GM18870 (cell line): ENCODE measurements at regions not wholly inside any gene's neighbourhood (a gene's known extent, or its start where the extent isn't known, plus 50 kb on each side); places are given as distances from the start of the nearest gene placed in this dataset.

Experiments
- ATAC-seq: cut with Tn5 transposase; IDR thresholded peaks from one replicate; pipeline ENCODE4 v1.9.1; 2021; ENCODE audit warnings: moderate library complexity; ENCODE audit not compliant: unreplicated experiment

DNA sequence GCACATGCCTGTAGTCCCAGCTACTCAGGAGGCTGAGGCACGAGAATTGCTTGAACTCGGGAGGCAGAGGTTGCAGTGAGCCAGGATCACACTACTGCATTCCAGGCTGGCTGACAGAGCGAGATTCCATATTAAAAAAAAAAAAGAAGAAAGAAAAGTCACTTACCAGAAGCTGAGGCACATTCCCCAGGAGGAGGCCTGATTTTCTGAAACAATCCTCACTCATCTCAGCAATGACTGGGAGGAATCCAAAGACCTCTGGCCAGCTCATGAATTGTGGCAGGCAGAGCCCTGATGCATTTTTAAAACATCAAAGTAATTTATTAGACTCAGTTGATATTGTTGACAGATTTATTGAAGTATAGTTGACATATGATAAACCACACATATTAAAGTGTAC lies 206.3 kb downstream of the FOXO1 start:
- no peak for ATAC-seq

DNA sequence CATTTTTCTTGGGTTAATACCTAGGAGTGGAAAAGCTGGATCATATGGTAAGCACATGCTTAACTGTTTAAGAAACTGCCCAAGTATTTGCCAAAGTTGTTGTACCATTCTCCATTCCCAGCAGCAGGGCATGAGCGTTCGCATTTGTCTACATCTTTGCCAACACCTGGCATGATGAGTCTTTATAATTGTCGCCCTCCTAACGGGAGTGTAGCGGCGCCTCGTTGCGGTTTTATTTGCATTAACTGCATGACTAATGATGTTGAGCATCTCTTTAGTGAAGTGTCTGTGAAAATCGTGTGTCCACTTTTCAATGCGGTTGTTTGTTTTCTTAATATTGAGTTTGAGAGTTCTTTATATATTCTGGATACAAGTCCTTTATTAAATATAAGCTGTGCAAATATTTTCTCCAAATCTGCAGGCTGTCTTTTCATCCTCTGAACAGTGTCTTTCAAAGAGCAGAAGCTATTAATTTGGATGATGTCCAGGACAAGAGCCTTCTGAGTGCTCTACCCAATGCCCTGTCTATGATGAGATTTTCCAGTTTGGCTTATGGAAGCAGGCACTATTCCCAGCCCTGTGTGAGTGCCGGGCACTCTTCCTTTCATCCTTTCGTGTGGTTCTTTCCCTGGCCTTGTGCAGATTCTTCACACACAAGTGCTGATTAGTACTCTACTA lies 202.0 kb downstream of the FOXO1 start:
- no peak for ATAC-seq

GRCh38 chr13:40465015-40465390 lies 201.4 kb downstream of the FOXO1 start:
- ATAC-seq, result no peak

DNA sequence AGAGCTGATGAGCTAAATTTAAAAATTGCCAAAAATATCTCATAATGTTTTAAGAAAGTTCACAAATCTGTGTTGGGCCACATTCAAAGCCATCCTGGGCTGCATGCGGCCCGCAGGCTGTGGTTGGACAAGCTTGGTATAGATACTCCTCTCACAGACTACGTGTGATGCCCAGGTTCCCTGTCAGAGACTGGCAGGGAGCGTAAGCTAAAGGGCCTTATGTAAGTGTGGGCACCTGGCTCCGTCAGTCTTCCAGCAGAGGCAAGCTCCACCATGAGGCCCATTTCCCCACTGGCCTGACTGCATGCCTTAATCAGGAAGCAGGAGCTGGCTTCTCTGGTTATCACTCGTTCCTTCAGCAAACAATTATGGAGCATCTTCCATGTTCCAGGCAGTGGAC lies 200.2 kb downstream of the FOXO1 start:
- no peak for ATAC-seq

- no peak for ATAC-seq
These were observed 198.1 kb downstream of the FOXO1 start for GRCh38 chr13:40468227-40468838.

- no peak for ATAC-seq
These were observed 196.7 kb downstream of the FOXO1 start for GRCh38 chr13:40469581-40470310.

DNA sequence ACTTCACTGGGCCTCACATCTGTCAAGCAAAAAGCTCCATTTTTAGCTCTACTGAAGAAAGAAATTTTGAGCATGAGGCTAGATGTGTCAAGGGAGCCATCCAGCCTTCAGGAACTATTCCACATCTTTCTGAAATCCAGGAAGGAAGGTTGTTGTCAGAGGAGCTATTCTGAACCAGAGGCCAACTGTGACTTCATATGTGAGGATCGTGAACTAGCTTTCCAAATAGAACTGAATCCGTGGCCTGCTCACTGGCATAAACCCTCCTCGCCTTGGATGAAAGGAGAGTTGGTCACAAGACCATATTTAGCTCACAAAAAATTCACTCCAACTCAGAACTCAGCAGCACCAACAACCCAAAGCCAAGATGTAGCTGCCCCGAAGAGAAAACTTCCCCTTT lies 195.8 kb downstream of the FOXO1 start:
- no peak for ATAC-seq

GRCh38 chr13:40471076-40471475 lies 195.4 kb downstream of the FOXO1 start:
- ATAC-seq, result no peak

DNA sequence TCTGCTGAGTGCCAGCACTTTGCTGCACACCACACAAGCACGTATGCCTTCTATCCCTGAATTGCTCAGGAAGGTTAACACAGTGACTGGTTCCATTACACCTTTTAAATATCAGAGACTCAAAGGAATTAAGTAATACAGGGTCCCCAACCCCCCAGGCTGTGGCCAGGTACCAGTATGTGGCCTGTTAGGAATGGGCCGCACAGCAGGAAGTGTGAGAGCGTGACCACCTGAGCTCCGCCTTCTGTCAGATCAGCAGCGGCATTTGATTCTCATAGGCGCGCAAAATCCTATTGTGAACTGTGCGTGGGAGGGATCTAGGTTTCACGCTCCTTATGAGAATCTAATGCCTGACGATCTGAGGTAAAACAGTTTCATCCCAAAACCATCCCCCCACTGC lies 194.5 kb downstream of the FOXO1 start:
- no peak for ATAC-seq

DNA sequence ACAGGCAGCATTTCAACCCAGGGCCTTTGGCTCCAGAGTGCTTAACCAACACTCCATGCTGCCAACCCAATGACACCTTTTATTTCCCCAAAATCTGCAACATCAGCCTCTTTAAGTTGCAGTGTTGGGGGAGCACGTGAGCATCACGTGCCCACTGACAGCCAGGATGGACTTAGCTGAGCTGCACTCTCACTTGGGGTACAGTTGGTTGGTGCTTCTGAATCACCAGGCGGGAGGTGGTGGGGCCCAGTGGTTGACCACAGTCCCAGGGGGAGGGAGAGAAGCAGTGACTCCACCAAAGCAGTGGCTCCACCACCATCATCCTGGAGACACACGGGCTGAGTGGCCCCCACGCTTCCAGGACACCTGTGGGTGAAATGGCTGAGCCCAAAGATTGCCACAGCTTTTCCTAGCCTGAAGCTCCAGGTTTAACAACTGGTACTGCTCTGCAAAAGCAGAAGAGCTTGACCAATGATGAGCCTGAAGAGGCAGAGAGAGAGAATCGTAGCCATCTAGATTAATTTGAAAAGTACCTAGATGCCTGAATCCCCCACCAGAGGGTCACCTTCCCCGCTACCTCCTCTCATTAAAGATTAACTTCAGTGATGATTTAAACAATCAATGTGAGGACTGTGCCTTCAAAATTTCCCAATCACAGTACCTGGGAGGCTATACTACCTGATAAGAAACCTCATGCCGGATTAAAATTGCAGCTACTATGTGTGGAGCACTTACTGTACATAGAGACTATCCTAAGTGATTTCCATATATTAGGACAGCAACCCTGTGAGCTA lies 193.8 kb downstream of the FOXO1 start:
- no peak for ATAC-seq

GRCh38 chr13:40475617-40476016 lies 190.8 kb downstream of the FOXO1 start:
- no peak for ATAC-seq

DNA sequence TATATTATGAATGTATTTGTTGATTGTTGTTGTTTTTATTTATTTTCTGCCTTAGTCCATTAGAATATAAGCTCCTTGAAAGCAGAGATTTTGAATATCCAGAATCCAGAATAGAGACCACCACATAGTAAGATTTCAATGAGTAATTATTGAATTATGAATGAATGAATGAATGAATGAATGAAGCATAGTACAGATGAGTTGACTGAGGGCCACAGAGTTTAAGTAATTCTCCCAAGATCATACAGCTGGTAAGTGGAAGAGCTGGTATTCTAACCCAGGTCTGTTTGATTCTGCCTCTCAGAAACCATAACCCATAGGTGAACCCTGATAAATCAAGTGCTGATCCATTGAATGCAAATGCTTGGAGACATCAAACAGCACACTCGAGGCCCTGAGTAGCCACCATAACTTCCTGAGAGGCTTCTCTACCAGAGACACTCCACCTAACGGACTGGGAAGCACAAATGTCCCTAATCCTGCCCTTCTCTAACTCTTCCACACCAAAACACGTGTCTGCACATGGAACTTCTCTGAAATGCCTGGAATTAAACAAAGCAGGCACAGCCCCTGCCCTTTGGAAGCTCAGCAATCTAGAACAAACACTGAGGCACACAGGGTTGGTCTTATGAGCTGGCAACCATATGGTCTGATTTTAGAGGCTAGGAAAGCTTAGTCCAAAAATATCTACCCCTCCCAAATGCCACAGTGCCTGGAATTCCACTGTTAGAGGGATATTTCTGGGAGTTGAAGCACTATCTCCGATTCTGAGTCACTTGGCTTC lies 190.1 kb downstream of the FOXO1 start:
- no peak for ATAC-seq

DNA sequence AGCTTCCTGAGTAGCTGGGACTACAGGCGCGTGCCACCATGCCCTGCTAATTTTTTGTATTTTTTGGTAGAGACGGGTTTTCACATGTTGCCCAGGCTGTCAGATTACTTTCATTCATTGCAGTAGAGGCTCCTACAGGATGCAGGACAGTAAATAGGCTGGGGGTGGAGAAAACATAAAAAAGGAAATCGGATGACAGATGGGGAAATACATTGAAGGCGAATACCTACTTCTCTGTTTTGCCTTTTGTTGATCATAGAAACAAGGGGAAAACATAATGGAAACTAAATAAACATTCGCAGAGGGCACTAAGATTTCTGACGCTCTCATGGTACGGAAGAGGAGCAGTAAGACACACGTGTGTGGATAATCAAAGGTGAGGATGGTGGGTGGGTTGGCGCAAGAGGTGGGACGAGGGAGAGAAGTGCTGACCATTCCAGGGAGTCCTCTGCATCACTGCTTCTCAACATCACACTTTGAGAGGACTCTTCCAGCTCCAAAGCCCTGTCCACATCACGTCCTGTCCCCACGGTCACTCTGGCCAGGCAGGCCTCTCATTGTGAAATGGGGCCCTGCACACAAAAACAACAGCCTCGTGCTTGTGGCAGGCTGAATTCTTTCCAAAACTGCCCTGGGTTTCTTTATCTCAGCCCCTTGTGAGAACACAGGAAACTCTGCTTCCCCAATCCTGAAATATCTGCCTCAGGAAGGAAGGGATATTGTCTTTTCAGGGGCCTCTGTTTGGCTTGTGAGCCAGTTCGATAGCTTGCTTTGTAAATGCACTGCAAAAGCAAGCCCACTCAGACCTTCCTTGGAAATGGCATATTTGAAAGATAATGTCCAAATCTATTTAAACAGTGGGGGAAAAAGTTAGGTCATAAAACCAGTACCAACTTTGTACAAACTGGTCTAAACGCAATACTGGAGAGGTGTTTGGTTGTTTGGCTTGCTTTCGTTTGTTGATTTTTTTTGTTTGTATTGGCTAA lies 188.5 kb downstream of the FOXO1 start:
- ATAC-seq, result no peak

DNA sequence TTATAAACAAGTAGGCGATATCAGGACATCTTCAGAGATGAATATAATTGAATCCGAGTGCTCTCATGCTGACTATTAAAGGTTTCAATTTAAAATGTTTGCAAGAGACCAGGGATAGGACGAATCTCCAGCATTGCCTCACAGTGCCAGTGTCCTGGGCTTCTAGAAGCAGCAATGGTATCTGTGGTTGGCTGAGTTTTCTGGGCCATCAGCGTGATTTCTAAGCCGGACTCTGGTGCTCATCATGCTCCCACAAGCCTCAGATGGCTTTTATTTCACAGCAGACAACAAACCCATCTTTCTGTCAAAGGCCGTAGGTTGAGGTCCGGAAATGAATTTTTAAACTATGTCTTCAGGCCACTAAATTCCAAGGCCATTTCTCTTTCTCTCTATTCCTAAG lies 187.7 kb downstream of the FOXO1 start:
- no peak for ATAC-seq

- ATAC-seq, result no peak
These were observed 187.1 kb downstream of the FOXO1 start for GRCh38 chr13:40479196-40479845.

DNA sequence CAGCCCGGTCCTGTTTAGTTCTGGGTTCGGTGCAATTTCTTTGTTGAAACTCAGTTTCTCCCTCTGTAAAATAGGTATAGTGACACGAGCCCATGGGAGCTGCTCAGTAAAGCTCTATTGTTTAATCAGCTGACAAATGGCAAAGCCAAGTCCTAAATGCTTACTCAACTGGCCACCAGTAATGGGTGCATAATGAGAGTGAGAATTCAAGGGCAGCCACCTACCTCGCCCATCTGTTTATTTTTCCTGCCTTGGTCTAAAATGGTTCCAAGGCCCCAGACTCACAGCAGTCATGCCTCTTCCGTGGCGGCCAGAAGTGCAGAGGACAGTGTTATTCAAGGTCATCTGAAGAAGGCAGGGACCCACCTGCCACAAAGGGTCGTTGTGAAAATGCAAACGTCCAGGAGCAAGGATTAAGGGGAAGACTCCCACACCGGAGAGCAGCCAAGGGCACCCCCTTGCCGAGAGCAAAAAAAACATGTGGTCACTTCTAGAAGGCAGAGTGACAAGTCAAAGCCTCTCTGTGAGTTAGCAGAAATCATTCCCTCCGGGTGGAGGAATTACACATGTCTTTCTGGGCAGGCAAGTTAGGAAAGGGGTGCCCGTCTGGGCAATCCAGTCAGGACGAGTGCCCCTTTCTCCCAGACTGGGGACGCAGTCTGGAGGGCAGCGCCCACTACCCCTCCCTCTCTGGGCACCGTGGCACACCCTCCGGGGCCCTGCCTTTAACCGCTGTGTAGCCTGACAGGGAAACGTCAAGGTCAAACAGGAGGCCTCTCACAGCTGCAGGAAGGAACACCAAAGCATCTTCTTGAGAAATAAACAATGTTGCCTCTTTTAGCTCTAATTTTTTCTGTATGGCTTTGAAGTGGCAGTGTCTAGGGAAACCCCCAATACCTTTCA lies 186.2 kb downstream of the FOXO1 start:
- ATAC-seq, result no peak

DNA sequence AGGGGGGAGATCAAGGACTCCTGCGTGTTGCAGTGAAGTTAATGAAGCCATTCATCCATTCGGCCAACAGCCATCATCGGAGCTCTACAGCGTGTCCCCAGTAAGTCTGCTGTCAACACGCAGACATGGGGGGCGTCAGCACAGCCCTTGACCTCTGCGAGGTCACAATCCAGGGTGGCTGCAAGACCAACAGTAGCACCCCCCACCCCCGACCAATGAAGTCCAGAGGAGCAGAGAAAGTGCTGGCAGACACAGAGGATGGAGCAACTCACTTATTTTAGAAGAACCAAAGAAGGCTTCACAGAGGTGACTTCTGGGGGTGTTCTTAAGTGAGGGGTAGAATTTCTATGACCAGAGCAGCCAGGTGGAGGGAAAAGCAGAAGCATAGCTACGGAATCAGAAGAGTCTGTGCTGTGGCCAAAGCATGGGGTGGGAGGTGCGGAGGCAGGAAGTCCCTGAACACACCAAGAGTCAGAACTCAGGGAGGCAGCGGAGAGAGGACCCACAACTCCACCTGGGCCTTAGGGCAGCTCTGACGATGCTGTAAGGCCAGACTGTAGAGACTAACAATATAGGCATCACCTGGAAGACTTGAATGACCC lies 185.4 kb downstream of the FOXO1 start:
- no peak for ATAC-seq

GRCh38 chr13:40483601-40484000 lies 182.8 kb downstream of the FOXO1 start:
- ATAC-seq, result no peak
